ENCODE measurements at regions not wholly inside any gene's neighbourhood (a gene's known extent, or its start where the extent isn't known, plus 50 kb on each side); places are given as distances from the start of the nearest gene placed in this dataset.

- no peak overlapping the region for H3K4me3 ChIP-seq (ENCODE audit: low read length)
- 74 to 87% methylated on average over 3 to 4 of the region's 4 CpGs for WGBS, 2 experiments (ENCODE audit: insufficient coverage in 1 of 2, insufficient read length in 1 of 2)
- no peak overlapping the region for H3K4me3 Mint-ChIP-seq
- DNase-seq: peak; percentile 55
- H3K4me1 ChIP-seq (ENCODE audit: control insufficient read depth, insufficient read depth, low read length): no peaks in the 10 kb centered on the region
- H3K27ac ChIP-seq (ENCODE audit: low read depth, low read length): no peak overlapping the region
- H3K9ac ChIP-seq (ENCODE audit: extremely low read depth, low read length, poor library complexity, severe bottlenecking): no peak overlapping the region
- no peak overlapping the region for H3K27ac Mint-ChIP-seq
- no peaks in the 10 kb centered on the region for H3K4me1 Mint-ChIP-seq
- no peaks in the 10 kb centered on the region for H3K27me3 ChIP-seq (ENCODE audit: control insufficient read depth, insufficient read depth, low read length, poor library complexity, severe bottlenecking)
- peak; percentile 76 for TF ChIP-seq CTCF (conservative IDR thresholded peaks at IDR 0.05)
- H3K36me3 Mint-ChIP-seq (ENCODE audit: low read depth): no peaks in the 10 kb centered on the region
- no peaks in the 10 kb centered on the region for H3K36me3 ChIP-seq (ENCODE audit: control insufficient read depth, insufficient read depth, low read length)
- H3K9me3 ChIP-seq (ENCODE audit: control insufficient read depth, low read length): no peaks in the 10 kb centered on the region
- no peaks in the 10 kb centered on the region for H3K27me3 Mint-ChIP-seq (ENCODE audit: insufficient read depth)
- no peaks in the 10 kb centered on the region for H3K9me3 Mint-ChIP-seq
Measured at GRCh38 chr1:79353224-79353623, 346.7 kb upstream of the ADGRL4 start.

DNA sequence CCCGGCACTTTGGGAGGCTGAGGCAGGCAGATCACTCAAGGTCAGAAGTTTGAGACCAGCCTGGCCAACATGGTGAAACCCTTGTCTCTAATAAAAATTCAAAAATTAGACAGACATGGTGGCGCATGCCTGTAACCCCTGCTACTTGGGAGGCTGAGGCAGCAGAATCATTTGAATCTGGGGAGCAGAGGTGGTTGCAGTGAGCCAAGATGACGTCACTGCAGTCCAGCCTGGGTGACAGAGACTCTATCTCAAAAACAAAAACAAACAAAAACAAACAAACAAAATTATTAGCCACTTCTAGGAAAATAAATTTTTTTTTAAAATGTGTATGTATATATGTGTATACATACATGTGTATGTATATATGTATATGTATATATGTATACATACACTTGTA, 320.3 kb upstream of the ADGRL4 start:
- no peaks in the 10 kb centered on the region for H3K4me1 ChIP-seq (ENCODE audit: control insufficient read depth, insufficient read depth, low read length)
- no peak for TF ChIP-seq CTCF (conservative IDR thresholded peaks at IDR 0.05)
- Mint-ChIP-seq H3K27me3 (ENCODE audit: insufficient read depth) (no peaks in the 10 kb centered on the region), H3K4me3 (no peak overlapping the region), H3K27ac (no peak overlapping the region), H3K36me3 (ENCODE audit: low read depth) (peaks cover 2% of the 10 kb centered on the region), H3K4me1 (peaks cover 4% of the 10 kb centered on the region), H3K9me3 (peaks cover 6% of the 10 kb centered on the region)
- no peak overlapping the region for H3K9ac ChIP-seq (ENCODE audit: extremely low read depth, low read length, poor library complexity, severe bottlenecking)
- WGBS, 2 experiments (ENCODE audit: insufficient coverage in 1 of 2, insufficient read length in 1 of 2): 70 to 94% methylated on average over 2 to 3 of the region's 3 CpGs
- no peak overlapping the region for H3K4me3 ChIP-seq (ENCODE audit: low read length)
- no peak overlapping the region for H3K27ac ChIP-seq (ENCODE audit: low read depth, low read length)
- H3K36me3 ChIP-seq (ENCODE audit: control insufficient read depth, insufficient read depth, low read length): no peaks in the 10 kb centered on the region
- H3K9me3 ChIP-seq (ENCODE audit: control insufficient read depth, low read length): peaks cover 6% of the 10 kb centered on the region
- no peak for DNase-seq
- no peaks in the 10 kb centered on the region for H3K27me3 ChIP-seq (ENCODE audit: control insufficient read depth, insufficient read depth, low read length, poor library complexity, severe bottlenecking)

- Histone ChIP-seq H3K27me3 (ENCODE audit: control insufficient read depth, insufficient read depth, low read length, poor library complexity, severe bottlenecking) (no peaks in the 10 kb centered on the region), H3K9me3 (ENCODE audit: control insufficient read depth, low read length) (peaks cover 6% of the 10 kb centered on the region), H3K36me3 (ENCODE audit: control insufficient read depth, insufficient read depth, low read length) (no peaks in the 10 kb centered on the region), H3K27ac (ENCODE audit: low read depth, low read length) (no peak overlapping the region), H3K4me1 (ENCODE audit: control insufficient read depth, insufficient read depth, low read length) (no peaks in the 10 kb centered on the region), H3K4me3 (ENCODE audit: low read length) (no peak overlapping the region), H3K9ac (ENCODE audit: extremely low read depth, low read length, poor library complexity, severe bottlenecking) (no peak overlapping the region)
- peaks cover 4% of the 10 kb centered on the region for H3K4me1 Mint-ChIP-seq
- no peak overlapping the region for H3K4me3 Mint-ChIP-seq
- no peak overlapping the region for H3K27ac Mint-ChIP-seq
- peaks cover 6% of the 10 kb centered on the region for H3K9me3 Mint-ChIP-seq
- no peak for DNase-seq
- TF ChIP-seq CTCF (conservative IDR thresholded peaks at IDR 0.05): no peak
- no peaks in the 10 kb centered on the region for H3K27me3 Mint-ChIP-seq (ENCODE audit: insufficient read depth)
- peaks cover 2% of the 10 kb centered on the region for H3K36me3 Mint-ChIP-seq (ENCODE audit: low read depth)
Measured at GRCh38 chr1:79325705-79326104, 319.2 kb upstream of the ADGRL4 start.

Measured in endodermal cell (in vitro differentiated cells).